CD4-positive, alpha-beta T cell treated with Interleukin-17A for 4 hours (primary cell): ENCODE measurements at regions not wholly inside any gene's neighbourhood (a gene's known extent, or its start where the extent isn't known, plus 50 kb on each side); places are given as distances from the start of the nearest gene placed in this dataset.
A peak's percentile ranks its signal among the peaks of the same experiment; 100 is the strongest.

Experiments used
- DNase-seq: peaks from one replicate; pipeline ENCODE4 v3.0.0-alpha.2; 2020; ENCODE audit warnings: mixed read lengths

DNA sequence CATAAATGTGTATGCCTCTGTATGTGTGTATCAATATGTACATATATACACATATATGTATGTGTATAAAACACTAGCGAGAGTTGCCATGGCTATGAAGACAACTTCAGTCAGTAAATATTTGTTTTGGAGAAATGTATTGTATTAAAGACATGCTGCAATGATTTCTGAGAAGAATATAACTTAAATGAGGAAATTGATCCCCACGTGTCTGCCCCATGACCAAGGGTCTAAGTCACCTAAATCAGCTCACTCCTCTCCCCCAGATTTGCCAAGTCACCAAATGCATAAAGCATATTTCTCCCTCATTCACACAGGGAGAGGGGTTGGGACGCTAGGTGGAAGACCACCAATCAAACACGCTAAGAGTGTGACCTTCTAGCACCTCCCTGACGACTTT, 58.3 kb upstream of the LYST start:
- no peak for DNase-seq

DNA sequence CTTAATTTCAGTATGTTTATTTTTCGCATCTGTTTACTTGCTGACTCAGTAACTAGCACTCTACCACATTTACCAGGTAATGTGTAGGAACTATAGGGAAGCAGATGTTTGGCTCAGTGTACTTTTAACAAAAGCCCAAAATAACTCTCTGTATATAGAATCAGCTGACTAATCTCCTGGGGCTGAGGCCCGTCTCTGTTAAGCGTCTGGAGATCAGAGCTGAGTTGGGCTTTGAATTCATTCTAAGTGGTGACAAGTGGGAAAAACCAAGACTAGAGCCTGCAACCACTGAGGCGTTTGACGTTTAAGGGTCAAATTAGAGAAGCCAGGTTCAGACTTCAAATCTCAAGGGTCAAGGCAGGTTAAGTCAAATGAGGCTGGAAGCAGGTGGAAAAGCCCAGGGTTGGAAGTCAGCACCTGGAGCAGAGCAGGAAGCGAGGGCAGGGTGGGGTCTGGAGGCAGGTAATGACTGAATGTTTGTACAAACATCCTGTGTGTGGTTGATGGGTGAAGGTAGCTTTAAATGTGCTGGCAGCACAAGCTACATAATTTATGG, 56.8 kb upstream of the LYST start:
- peak; percentile 49 for DNase-seq

DNA sequence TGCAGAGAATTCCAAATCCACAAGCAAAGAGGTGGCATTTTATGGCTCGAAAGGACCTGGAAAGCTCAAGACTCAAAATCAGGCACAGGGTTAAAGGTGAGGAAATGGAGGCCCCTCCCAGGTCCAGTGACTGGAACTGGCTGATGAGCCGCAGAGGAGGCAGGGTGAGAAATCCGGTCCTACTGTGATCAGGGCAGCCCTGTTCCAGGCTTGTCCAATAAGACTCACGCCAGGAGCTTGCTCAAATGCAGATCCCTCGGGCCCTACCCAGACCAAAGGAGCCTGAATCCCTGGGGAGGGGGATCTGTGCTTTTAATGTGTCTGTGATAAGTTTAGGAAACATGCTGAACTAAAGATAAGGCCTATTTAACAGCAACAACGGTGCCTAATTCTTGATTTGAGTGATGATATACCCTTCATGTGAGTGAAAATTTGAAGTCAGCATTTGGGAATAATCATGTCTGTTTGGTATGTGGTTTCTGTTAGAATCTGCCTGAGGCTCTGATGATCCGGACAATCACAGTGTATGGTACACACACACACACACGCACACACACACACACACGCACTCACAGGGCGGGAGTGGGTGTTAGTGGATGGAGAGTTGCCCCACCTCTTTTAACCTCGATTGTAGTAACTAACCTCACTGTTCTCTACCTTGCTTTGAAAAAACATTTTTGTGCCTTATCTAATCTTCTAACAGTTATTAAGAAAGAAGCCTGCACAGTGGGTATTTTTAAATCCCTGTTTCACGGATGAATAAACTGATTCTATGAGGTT, 54.1 kb upstream of the LYST start:
- no peak for DNase-seq

DNA sequence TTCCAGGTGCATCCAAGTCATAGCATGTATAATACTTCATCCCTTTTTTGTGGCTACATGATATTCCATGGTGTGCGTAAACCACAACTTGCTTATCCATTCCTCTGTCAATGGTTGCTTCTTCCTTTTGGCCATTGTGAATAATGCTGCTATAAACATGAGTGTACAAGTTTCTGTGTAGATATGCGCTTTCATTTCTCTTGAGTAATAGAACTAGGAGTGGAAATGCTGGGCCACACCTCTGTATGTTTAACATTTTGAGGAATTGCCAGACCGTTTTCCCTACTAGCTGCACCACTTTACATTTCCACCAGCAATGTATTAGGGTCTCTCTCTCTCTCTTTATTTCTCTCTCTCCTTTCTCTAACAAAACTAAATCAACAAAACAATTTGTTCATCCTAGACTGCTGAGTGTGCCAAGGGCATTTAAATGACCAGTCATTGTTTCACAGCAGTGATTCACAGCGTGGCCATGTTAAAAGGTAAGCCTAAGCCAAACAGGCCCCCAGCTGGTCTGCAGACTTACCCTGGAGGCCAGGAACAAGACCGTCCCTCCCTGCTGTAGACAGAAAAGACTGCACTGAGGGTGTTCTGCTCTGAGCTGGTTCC, 53.2 kb upstream of the LYST start:
- DNase-seq: no peak

DNA sequence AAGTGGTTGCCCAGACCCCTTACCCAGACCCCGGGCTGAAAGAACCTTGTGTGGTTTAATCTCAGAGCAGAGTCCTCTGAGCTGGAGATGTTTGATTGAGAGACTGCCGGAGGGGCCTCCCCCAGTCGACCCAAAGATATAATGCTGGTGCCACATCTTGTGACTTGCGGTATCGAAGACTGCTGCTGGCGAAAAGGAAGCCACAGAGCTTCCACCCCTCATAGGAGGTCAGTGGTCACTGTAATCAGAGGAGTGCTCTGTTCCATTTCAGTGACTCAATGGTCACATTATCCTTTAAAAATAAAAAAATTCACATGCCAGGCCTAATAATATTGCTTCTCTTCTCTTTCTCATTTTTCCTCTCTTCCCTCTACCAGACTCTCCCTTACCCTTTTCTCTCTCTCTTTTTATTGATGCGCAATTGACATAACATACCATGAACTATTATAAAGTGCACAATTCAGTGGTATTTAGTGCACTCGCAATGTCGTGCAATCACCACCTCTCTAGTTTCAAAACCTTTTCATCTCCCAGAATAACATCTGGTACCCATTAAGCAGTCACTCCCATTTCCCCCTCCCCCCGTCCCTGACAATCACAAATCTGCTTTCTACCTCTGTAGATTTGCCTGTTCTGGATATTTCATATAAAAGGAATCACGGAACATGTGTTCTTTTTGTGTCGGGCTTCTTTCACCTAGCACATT, 52.6 kb upstream of the LYST start:
- no peak for DNase-seq

DNA sequence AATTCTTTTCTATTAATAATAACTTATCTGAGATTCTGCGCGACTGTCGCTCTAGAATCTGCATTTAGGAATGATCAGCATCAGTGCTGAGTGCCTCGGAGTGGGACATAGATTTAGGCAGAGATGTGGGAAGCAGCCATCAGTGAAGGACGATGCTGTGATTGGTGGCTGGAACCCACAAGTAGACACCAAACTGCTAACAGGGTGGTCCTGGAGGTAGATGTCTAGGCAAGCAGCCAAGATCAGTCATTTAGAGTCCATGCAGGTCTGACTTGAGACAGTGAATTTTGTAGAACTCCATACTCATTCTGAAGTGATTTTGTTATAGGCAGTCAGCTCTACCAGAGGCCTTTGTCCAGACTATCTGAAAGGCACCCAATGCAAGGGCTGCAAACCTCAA, 51.8 kb upstream of the LYST start:
- DNase-seq: no peak

DNA sequence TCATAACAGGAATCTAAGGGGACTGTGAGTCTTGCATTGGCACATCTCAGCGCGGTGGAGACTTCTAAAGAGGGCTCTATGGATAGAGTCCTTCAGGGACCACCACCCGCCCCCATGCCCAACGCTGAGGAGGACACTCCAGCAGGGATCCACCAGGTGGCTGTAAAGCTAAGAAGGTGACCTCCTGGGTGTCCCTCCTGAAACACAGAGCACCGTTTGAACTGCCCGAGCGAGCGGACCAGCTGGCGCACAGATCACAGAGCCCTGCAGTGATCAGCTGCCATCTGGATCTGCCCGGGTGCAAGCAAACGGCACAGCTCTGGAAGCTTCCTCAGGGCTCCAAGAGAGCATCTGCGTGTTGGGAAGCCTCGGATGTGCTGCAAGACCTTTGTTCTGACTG, 51.3 kb upstream of the LYST start:
- DNase-seq: no peak

DNA sequence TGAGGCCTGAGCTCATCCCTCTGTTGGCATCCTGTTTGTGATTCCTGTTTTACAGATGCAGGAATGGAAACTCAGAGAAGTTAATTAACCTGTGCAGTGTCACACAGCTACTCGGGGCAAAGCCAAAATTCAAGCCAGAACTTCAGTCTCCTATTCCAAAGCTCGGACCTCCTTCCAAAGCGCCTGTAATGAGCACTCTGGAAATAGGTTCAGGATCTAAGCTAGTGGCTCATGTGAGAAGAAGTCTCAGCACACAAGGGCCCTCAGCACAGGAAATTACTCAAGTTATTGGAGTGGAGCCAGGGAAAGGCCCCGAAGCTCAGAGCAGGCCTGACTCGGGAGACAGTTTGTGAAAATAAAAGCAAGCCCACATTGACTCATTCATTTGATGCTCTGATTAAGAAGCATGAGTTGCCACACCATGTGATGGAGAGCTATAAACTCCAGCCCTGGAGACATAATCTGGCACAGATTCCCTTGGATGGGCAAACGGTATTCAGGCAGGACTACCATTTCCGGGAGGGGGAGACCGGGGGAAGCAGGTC, 50.6 kb upstream of the LYST start:
- DNase-seq: peak; percentile 61
